SIG-M5 (cell line): ENCODE measurements at regions not wholly inside any gene's neighbourhood (a gene's known extent, or its start where the extent isn't known, plus 50 kb on each side); places are given as distances from the start of the nearest gene placed in this dataset.

Source experiments
- DNase-seq: peaks from one replicate; lab custom pipeline; 2025; lab: John Stamatoyannopoulos, UW

DNA sequence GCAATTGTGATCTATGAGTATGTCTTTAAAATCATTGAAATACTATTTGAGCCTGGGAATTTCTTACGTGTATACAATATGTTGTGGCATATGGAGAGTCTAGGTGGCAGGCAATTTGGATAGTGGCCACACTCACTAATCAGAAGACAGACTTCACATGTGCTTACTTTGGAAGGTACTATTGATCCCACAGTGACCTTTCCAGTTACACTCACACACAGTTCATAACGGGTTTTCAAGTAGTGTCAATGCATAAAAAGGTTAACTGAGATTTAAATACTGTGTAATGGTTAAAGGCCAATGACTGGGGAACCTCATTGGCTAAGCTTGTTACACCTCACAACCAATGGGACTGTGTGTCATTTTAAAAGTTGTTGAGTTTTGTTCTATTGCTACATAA is 783.2 kb downstream of the RPA4 start:
- DNase-seq = no peak

DNA sequence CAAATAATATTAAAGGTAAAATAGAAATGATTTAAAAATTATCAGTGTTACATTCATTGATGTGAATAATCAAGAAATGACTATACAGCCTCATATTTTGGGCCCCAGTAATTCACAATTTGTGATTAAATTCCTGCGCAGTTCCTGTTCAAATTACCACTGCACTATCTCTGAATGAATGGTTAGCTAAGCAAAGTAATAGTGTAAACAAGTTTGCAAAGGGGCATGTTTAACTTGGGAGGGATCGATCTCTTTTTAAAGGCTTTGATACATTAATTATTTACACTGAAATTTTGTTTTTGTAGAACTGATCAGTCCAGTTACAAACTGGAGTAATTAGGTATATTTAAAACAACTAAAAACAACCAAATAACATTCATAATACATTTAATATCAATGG is 784.4 kb downstream of the RPA4 start:
- no peak for DNase-seq

GRCh38 chrX:97672138-97672537 is 788.4 kb downstream of the RPA4 start:
- DNase-seq = no peak

GRCh38 chrX:97672608-97673007 is 788.9 kb downstream of the RPA4 start:
- no peak for DNase-seq

GRCh38 chrX:97673135-97673534 is 789.4 kb downstream of the RPA4 start:
- DNase-seq = no peak

- no peak for DNase-seq
Measured at GRCh38 chrX:97682991-97683840, 799.5 kb downstream of the RPA4 start.

DNA sequence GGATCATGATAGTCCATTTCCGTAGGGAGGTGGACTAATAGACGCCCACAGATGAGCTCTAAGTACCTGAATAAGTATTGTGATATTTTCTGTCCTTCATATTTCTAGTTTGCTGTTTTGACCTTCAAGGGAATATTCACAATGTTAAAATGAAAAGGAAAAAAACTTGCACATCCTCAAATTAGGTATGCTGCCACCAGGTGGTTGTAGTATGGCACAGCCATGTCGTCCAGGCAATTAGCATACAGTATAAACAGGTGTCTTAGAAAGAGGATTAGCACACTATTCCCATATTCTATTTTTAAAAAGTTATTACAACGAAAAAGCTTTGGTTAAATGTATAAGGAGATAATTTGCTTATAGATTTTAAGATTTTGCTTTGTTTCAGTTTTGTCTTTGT is 802.0 kb downstream of the RPA4 start:
- DNase-seq = no peak

GRCh38 chrX:97691901-97692455 is 808.3 kb downstream of the RPA4 start:
- no peak for DNase-seq

- no peak for DNase-seq
Measured at GRCh38 chrX:97692575-97692974, 808.9 kb downstream of the RPA4 start.

DNA sequence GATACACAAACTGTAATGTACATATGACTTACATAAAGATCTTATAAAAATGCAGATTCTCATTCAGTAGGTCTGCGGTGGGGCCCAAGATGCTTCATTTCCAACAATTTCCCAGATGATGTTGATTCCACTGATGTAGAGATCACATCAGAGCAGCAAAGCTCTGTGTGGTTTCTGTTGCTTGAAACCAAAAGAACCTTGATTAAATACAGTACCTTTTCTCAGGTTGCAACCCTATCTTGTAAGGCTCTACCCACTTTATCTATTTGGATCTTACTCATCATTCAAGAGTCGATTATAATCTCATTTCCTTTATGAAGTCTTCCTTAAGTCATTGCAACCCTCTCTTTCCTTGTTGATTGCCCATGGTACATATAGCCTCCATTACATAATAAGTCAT is 816.8 kb downstream of the RPA4 start:
- DNase-seq = no peak

- DNase-seq = no peak
Measured at GRCh38 chrX:97704474-97704873, 820.8 kb downstream of the RPA4 start.

GRCh38 chrX:97704881-97705280 is 821.2 kb downstream of the RPA4 start:
- no peak for DNase-seq

- DNase-seq = no peak
Measured at GRCh38 chrX:97705936-97706335, 822.2 kb downstream of the RPA4 start.

DNA sequence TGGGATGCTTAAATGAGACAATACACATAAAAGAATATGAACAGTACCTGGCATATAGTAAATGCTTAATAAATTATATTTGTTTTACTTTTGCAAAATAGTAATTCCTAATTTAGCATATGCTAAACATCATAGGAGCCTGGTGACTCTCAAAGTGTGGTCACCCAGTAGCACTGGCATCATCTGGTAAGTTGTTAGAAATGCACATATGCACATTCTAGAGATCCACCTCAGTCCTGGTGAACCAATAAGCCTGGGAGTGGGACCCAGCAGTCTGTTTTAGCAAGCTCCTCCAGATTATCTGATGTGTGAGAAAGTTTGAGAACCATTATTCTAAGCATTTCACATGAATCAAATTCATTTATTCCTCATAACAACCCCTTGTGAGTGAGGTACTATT is 830.4 kb downstream of the RPA4 start:
- DNase-seq = no peak

GRCh38 chrX:97728215-97728614 is 844.5 kb downstream of the RPA4 start:
- DNase-seq = no peak

- no peak for DNase-seq
Measured at GRCh38 chrX:97740044-97740443, 856.3 kb downstream of the RPA4 start.

- no peak for DNase-seq
Measured at GRCh38 chrX:97740886-97741285, 857.2 kb downstream of the RPA4 start.

- no peak for DNase-seq
Measured at GRCh38 chrX:97743014-97743413, 859.3 kb downstream of the RPA4 start.

GRCh38 chrX:97747346-97747745 is 863.6 kb downstream of the RPA4 start:
- no peak for DNase-seq

- DNase-seq = no peak
Measured at GRCh38 chrX:97751016-97751415, 867.3 kb downstream of the RPA4 start.

GRCh38 chrX:97751735-97752134 is 868.0 kb downstream of the RPA4 start:
- no peak for DNase-seq

GRCh38 chrX:97756879-97757278 is 873.2 kb downstream of the RPA4 start:
- no peak for DNase-seq

- no peak for DNase-seq
Measured at GRCh38 chrX:97763391-97763790, 879.7 kb downstream of the RPA4 start.

GRCh38 chrX:97763981-97764380 is 880.3 kb downstream of the RPA4 start:
- no peak for DNase-seq
